SU-DHL-6 (cell line): ENCODE measurements at regions not wholly inside any gene's neighbourhood (a gene's known extent, or its start where the extent isn't known, plus 50 kb on each side); places are given as distances from the start of the nearest gene placed in this dataset.

ENCODE experiments used
- H2AFZ ChIP-seq: fragments of 200-600 bp; sonication (generic); 2 replicates; pipeline ENCODE4 v1.6.1; 2014; ENCODE audit warnings: low read depth, mild to moderate bottlenecking, moderate library complexity, mixed read lengths, antibody characterized with exemption, low read length; ENCODE audit not compliant: severe bottlenecking
- H3F3A ChIP-seq: fragments of 200-600 bp; shearing (Covaris generic); 2 replicates; pipeline ENCODE4 v1.6.0; 2016; ENCODE audit warnings: antibody characterized with exemption, mild to moderate bottlenecking; ENCODE audit not compliant: insufficient read depth
- H3K27ac ChIP-seq: fragments of 200-600 bp; sonication (generic); 2 replicates; pipeline ENCODE4 v1.5.1; 2016; ENCODE audit warnings: low read depth, mild to moderate bottlenecking, low read length, moderate library complexity, mixed read lengths
- H3K27me3 ChIP-seq: fragments of 200-600 bp; sonication (generic), shearing (Covaris generic); 2 replicates; pipeline ENCODE4 v1.6.0; 2014; ENCODE audit warnings: mild to moderate bottlenecking, low read length
- H3K36me3 ChIP-seq: fragments of 200-600 bp; sonication (generic); 2 replicates; pipeline ENCODE4 v1.6.1; 2014; ENCODE audit warnings: mild to moderate bottlenecking, low read length, mixed read lengths
- H3K4me2 ChIP-seq: fragments of 300-600, 200-600 bp; shearing (Covaris generic), sonication (generic); 2 replicates; pipeline ENCODE4 v1.6.0; 2014; ENCODE audit warnings: low read length, low read depth, mild to moderate bottlenecking; ENCODE audit not compliant: poor library complexity, severe bottlenecking
- H3K4me3 ChIP-seq: fragments of 200-600 bp; sonication (generic); 2 replicates; pipeline ENCODE4 v1.5.1; 2014; ENCODE audit warnings: antibody characterized with exemption, low read length, mild to moderate bottlenecking, mixed read lengths; ENCODE audit not compliant: insufficient read depth, poor library complexity, severe bottlenecking
- H3K79me2 ChIP-seq: fragments of 200-600 bp; sonication (generic); 2 replicates; pipeline ENCODE4 v1.6.1; 2014; ENCODE audit warnings: mild to moderate bottlenecking, low read length, moderate library complexity; ENCODE audit not compliant: insufficient read depth
- H3K9ac ChIP-seq: fragments of 200-600 bp; sonication (generic); 2 replicates; pipeline ENCODE4 v1.7.0; 2014; ENCODE audit warnings: mild to moderate bottlenecking, low read length
- H3K9me2 ChIP-seq: fragments of 200-600 bp; sonication (generic); replicated peaks from 2 replicates; pipeline ENCODE4 v1.6.1; 2014; ENCODE audit warnings: low read length; ENCODE audit not compliant: insufficient read depth
- H3K9me3 ChIP-seq: fragments of 200-600 bp; sonication (generic); 2 replicates; pipeline ENCODE4 v1.6.1; 2014; ENCODE audit warnings: low read length, mixed read lengths; ENCODE audit not compliant: insufficient read depth
- H4K20me1 ChIP-seq: fragments of 200-600 bp; sonication (generic); 2 replicates; pipeline ENCODE4 v1.6.1; 2014; ENCODE audit warnings: low read depth, mild to moderate bottlenecking, antibody characterized with exemption, low read length, moderate library complexity, mixed read lengths
- CTCF ChIP-seq: fragments of 200-600 bp; sonication (generic); IDR thresholded peaks from one replicate; pipeline ENCODE4 v1.5.1; 2017; ENCODE audit warnings: antibody characterized with exemption, mild to moderate bottlenecking, low read length, moderate library complexity; ENCODE audit not compliant: insufficient read depth, poor library complexity, severe bottlenecking
- EZH2phosphoT487 ChIP-seq: fragments of 200-600 bp; sonication (generic), shearing (Covaris generic); conservative IDR thresholded peaks from 2 replicates; pipeline ENCODE4 v1.6.1; 2018; ENCODE audit warnings: mild to moderate bottlenecking, antibody characterized with exemption, low read length, moderate library complexity, mixed read lengths

DNA sequence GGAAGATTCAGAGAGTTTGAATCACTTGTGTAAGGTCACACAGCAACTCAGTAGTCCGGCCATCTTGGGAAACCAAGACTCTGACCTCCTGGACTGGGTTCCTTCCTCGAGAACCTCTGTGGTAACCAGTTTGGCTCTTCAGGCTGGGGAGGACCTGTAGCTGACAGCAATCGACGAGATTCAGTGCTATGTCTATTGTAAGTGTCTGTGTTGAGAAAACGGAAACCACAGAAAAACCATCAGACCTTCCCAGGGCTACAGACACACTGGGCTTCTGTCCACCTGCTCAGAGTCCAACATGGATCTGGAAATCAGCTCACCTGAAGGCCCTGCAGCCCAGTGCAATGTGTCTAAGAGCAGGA, 403.7 kb downstream of the RPS24 start:
- no peaks in the 10 kb centered on the region for H3K36me3 ChIP-seq
- no peak overlapping the region for H3K9ac ChIP-seq
- H3F3A ChIP-seq, result no peaks in the 10 kb centered on the region
- no peak overlapping the region for H3K27ac ChIP-seq
- H3K9me2 ChIP-seq, result no peaks in the 10 kb centered on the region
- TF ChIP-seq EZH2phosphoT487, result no peak
- no peak for TF ChIP-seq CTCF
- no peaks in the 10 kb centered on the region for H3K27me3 ChIP-seq
- no peaks in the 10 kb centered on the region for H3K79me2 ChIP-seq
- no peaks in the 10 kb centered on the region for H4K20me1 ChIP-seq
- H3K4me2 ChIP-seq, result no peak overlapping the region
- H3K9me3 ChIP-seq, result no peaks in the 10 kb centered on the region
- H3K4me3 ChIP-seq, result no peak overlapping the region
- no peak overlapping the region for H2AFZ ChIP-seq

DNA sequence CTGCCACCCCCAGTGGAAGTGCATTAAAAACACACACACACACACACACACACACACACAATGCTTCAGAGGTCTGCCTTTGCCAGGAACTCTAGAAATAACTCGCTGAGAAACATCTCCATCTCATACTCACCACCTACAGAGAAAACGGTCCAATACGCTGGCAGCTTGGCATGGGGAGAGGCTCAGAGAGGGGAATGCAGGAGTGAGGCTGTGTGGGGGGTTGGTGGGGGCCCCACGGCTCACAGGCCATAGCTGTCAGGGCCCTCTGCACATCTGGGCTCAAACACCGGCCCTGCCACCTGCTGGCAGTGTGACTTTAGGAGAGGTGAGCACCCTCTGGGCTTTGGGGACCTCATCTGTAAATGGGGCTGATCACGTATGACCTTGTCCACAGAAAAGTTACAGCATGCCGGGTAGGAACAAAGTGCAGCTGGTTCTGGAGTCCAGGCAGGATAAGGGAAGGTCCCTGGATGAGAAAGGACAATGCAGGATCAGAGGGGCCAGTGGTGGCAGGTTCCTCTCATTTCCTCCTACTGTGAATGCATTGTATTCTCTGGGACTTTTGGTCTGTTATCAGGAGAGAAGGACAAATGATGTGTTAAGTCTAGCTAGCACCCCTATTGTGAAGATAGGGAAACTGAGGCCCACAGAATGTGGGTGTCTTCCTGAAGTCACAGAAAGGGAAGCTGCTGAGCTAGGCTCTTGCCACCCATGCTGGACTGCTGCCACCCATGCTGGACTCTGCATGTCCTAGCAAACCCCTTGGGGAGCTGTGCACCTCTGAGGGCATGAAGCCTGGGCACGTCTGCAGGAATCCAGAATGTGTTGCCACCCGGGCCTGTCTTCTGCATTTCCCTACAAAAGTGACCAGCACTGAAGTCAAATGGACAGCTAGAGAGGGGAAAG, 404.6 kb downstream of the RPS24 start:
- Histone ChIP-seq H3K4me2 (no peak overlapping the region), H3K27ac (no peak overlapping the region)
- peak; percentile 15 for TF ChIP-seq CTCF
- TF ChIP-seq EZH2phosphoT487, result no peak

DNA sequence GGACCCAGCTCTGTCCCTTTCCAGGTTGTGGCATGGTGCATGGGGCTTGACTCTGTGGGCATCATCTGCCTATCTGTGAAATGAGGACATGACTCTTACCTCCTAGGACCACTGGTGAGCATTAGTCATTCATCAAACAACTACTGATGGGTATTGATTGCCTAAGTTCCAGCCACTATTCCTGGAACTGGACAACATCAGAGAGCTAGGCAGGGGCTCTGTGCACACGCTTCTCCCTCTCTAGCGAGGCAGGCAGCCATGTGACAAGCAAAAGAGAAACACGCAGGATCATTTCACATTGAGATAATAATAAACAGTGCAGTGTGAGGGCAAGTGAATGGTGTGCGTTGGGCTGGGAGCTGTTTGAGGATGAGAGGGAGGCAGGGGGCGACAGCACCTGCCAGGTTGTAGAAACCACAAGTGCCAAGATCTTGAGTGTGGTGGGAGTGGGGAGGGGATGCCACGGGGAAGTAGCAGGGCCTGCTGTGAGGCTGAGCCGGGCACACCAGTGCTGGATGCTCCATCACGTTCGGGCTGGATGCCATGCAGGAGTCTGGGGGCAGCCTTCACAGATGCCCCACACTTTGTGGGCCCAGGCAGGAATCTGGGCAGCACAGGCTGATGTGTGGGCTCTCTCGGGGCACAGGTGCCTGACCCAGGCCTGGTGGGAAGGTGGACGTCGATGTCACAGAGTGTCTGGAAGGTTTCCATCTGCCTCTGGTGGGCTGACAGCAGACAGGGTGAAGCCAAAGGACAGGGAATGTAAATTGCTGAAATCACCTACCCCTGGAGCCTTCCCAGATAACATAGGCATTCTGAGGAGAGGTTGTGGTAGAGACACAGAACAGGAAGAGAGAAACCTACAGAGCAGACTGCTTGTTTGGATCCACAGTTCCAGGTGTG, 405.5 kb downstream of the RPS24 start:
- Histone ChIP-seq H3K36me3 (no peaks in the 10 kb centered on the region), H3F3A (no peaks in the 10 kb centered on the region), H4K20me1 (no peaks in the 10 kb centered on the region), H3K9ac (no peak overlapping the region), H2AFZ (no peak overlapping the region), H3K9me2 (no peaks in the 10 kb centered on the region), H3K4me2 (no peak overlapping the region), H3K9me3 (no peaks in the 10 kb centered on the region), H3K27ac (no peak overlapping the region), H3K27me3 (no peaks in the 10 kb centered on the region), H3K79me2 (no peaks in the 10 kb centered on the region), H3K4me3 (no peak overlapping the region)
- TF ChIP-seq EZH2phosphoT487, result no peak
- no peak for TF ChIP-seq CTCF

More for the DNA sequence above, 404.6 kb downstream of the RPS24 start:
- no peaks in the 10 kb centered on the region for H4K20me1 ChIP-seq
- no peaks in the 10 kb centered on the region for H3K27me3 ChIP-seq
- no peaks in the 10 kb centered on the region for H3K36me3 ChIP-seq
- H3K9me2 ChIP-seq, result no peaks in the 10 kb centered on the region
- no peaks in the 10 kb centered on the region for H3K9me3 ChIP-seq
- H3F3A ChIP-seq, result no peaks in the 10 kb centered on the region
- no peak overlapping the region for H3K9ac ChIP-seq
- H2AFZ ChIP-seq, result no peak overlapping the region
- no peaks in the 10 kb centered on the region for H3K79me2 ChIP-seq
- H3K4me3 ChIP-seq, result no peak overlapping the region
